HFF-Myc (cell line): ENCODE measurements at regions not wholly inside any gene's neighbourhood (a gene's known extent, or its start where the extent isn't known, plus 50 kb on each side); places are given as distances from the start of the nearest gene placed in this dataset.

ENCODE experiments used
- DNase-seq: peaks from one replicate; pipeline ENCODE4 v3.0.0-alpha.2; 2011; ENCODE audit warnings: low read depth; ENCODE audit errors: extremely low read depth
- H3K4me3 ChIP-seq: replicated peaks from 2 replicates; pipeline ENCODE4 v1.5.1; 2011; ENCODE audit warnings: low read depth, mild to moderate bottlenecking, control low read depth, low read length
- CTCF ChIP-seq: IDR thresholded peaks from 2 replicates; pipeline ENCODE4 v1.5.1; 2012; ENCODE audit warnings: mild to moderate bottlenecking, low read depth, low read length, control low read depth; ENCODE audit errors: missing control alignments

GRCh38 chr5:117054141-117054540 lies 479.5 kb upstream of the SEMA6A start:
- no peak for TF ChIP-seq CTCF
- DNase-seq: no peak
- no peak overlapping the region for H3K4me3 ChIP-seq

DNA sequence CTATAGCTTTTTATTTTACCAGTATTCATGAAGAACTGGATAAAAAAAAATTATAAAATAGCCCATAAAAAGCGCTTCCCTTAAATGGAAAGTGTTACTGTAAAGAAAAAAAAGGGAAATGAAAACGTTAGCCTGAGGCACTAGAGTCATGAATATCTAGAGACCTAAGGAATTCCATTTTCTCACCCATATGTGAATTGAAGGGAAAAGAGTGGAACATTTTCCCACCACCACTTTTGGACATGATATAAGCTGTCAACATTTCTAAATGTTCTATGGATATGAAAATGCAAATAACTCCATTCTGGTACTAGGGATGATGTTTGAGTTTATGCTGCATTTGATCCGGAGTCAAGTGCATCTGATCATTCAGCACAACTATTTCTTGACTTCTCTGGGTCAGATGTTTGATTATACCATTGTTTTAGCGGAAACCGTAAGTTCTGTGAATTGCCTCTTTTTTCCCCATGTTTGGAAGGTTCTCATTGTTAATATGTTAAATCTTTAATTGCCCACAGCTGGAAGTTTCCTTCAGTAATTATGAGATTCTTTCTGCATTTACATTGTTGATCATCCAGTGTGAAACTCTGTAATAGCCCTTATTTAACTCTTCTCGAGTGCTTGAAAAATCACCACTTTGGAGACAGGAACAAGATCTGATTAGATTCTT lies 467.4 kb upstream of the SEMA6A start:
- no peak for DNase-seq
- TF ChIP-seq CTCF: no peak
- no peak overlapping the region for H3K4me3 ChIP-seq

DNA sequence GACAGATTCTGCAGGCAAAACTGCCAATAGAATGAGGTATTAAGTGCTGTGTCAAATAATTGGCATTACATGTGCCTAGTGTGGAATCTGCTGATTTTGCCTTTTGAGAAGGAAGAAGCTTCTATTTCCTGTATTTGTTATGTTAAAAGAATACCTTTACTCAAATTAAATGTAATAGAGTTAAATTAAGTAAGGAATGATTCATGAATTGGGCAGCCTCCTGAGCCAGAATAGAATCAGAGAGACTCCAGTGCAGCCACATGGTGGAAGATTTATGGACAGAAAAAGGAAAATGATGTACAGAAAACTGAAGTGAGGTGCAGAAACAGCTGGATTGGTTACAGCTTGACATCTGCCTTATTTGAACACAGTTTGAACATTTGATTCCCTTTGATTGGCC lies 464.4 kb upstream of the SEMA6A start:
- no peak overlapping the region for H3K4me3 ChIP-seq
- TF ChIP-seq CTCF: no peak
- DNase-seq: no peak

GRCh38 chr5:117027384-117027783 lies 452.8 kb upstream of the SEMA6A start:
- no peak for TF ChIP-seq CTCF
- no peak for DNase-seq
- H3K4me3 ChIP-seq: no peak overlapping the region

DNA sequence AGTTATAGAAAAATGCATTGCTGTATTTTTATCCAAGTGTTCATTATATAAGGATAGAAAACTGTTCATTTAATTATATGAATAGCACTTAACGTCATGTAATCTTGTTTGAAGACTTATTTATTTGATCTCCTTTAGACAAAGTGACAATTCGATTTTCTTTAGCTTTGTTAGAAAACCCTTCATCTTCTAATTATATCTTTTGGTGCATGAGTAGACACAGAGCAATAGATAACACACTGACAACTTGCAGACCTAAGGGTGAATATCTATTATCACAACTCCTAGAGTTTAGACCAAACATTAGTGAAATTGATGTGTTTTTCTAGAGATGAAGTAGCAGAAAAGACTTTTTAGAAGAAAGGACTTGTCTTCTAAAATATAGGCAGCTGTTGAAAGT lies 446.4 kb upstream of the SEMA6A start:
- no peak for TF ChIP-seq CTCF
- H3K4me3 ChIP-seq: no peak overlapping the region
- no peak for DNase-seq

DNA sequence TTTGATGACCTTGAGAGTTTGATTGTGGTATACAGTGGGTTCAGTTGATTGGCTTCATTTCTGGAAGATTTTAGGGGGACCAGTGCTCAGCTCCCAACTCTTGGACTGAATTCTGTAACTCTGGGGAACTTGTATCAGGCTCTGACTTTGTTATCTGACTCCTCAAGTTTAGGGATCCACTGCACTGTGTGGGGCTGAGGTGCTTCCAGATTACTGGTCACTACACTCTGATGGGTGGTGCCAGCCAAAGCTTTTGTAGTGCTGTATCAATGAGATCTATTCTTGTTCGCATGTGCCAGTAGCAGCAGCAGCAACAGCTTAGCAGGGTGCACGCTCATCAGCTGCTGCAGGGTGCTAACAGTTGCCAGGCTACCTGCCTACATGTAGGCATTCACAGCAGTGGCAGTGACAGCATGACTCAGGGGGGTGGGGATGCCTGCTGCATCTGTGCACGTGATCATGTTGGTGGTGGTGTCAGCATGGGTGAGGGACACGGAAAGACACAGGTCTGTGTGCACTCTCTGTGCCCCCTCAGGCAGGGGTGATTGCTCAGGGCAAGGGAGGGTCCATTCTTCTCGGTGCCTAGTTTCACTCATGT lies 438.8 kb upstream of the SEMA6A start:
- no peak overlapping the region for H3K4me3 ChIP-seq
- no peak for TF ChIP-seq CTCF
- no peak for DNase-seq

- TF ChIP-seq CTCF: no peak
- DNase-seq: no peak
Observed at GRCh38 chr5:117010574-117010973, 436.0 kb upstream of the SEMA6A start.

More at GRCh38 chr5:117010574-117010973, 436.0 kb upstream of the SEMA6A start:
- no peak overlapping the region for H3K4me3 ChIP-seq
